H9 (cell line): ENCODE measurements at regions not wholly inside any gene's neighbourhood (a gene's known extent, or its start where the extent isn't known, plus 50 kb on each side); places are given as distances from the start of the nearest gene placed in this dataset.

Experiments used
- DNase-seq: peaks from one replicate; pipeline ENCODE4 v3.0.0-alpha.2; 2017
- H2AFZ ChIP-seq: one replicate; pipeline ENCODE4 v1.6.1; 2013; ENCODE audit warnings: mild to moderate bottlenecking, low read length, control low read depth, moderate library complexity
- H2AK5ac ChIP-seq: 2 replicates; pipeline ENCODE4 v1.6.1; 2013; ENCODE audit warnings: low read length, control low read depth, mixed read lengths; ENCODE audit not compliant: insufficient read length
- H2BK120ac ChIP-seq: one replicate; pipeline ENCODE4 v1.6.1; 2013; ENCODE audit warnings: low read depth, mild to moderate bottlenecking, low read length, control low read depth, inconsistent platforms; ENCODE audit not compliant: poor library complexity, severe bottlenecking
- H2BK12ac ChIP-seq: 2 replicates; pipeline ENCODE4 v1.6.1; 2013; ENCODE audit warnings: low read length, control low read depth, mixed read lengths, low read depth; ENCODE audit not compliant: insufficient read length
- H2BK15ac ChIP-seq: 2 replicates; pipeline ENCODE4 v1.6.1; 2013; ENCODE audit warnings: low read depth, low read length, control low read depth
- H2BK20ac ChIP-seq: one replicate; pipeline ENCODE4 v1.6.1; 2013; ENCODE audit warnings: low read depth, mild to moderate bottlenecking, low read length, control low read depth, inconsistent platforms; ENCODE audit not compliant: poor library complexity, severe bottlenecking
- H2BK5ac ChIP-seq: 2 replicates; pipeline ENCODE4 v1.6.1; 2013; ENCODE audit warnings: low read length, control low read depth, mixed read lengths; ENCODE audit not compliant: insufficient read length
- H3K14ac ChIP-seq: 2 replicates; pipeline ENCODE4 v1.6.1; 2013; ENCODE audit warnings: low read length, control low read depth; ENCODE audit not compliant: insufficient read depth
- H3K18ac ChIP-seq: 2 replicates; pipeline ENCODE4 v1.6.1; 2013; ENCODE audit warnings: low read depth, mild to moderate bottlenecking, mixed read lengths, low read length, control low read depth; ENCODE audit not compliant: insufficient read length
- H3K23ac ChIP-seq: 2 replicates; pipeline ENCODE4 v1.6.1; 2013; ENCODE audit warnings: low read length, control low read depth, mixed read lengths, low read depth; ENCODE audit not compliant: insufficient read length
- H3K23me2 ChIP-seq: 2 replicates; pipeline ENCODE4 v1.6.1; 2013; ENCODE audit warnings: low read depth, mild to moderate bottlenecking, mixed read lengths, low read length, control low read depth; ENCODE audit not compliant: insufficient read length, poor library complexity, severe bottlenecking
- H3K27ac ChIP-seq: 2 replicates; pipeline ENCODE4 v1.5.1; 2013; ENCODE audit warnings: low read length, control low read depth, mixed read lengths, low read depth; ENCODE audit not compliant: insufficient read length
- H3K27me3 ChIP-seq: 2 replicates; pipeline ENCODE4 v1.6.1; 2013; ENCODE audit warnings: low read length, control low read depth, inconsistent platforms; ENCODE audit not compliant: insufficient read depth
- H3K4ac ChIP-seq: 2 replicates; pipeline ENCODE4 v1.6.1; 2013; ENCODE audit warnings: low read depth, mild to moderate bottlenecking, control low read depth, inconsistent platforms, low read length, moderate library complexity
- H3K4me1 ChIP-seq: 2 replicates; pipeline ENCODE4 v1.6.1; 2013; ENCODE audit warnings: low read length, control low read depth, inconsistent platforms; ENCODE audit not compliant: insufficient read depth
- H3K4me2 ChIP-seq: 2 replicates; pipeline ENCODE4 v1.6.1; 2013; ENCODE audit warnings: low read length, control low read depth, mixed read lengths; ENCODE audit not compliant: insufficient read length, insufficient read depth
- H3K56ac ChIP-seq: 2 replicates; pipeline ENCODE4 v1.6.1; 2013; ENCODE audit warnings: low read depth, mild to moderate bottlenecking, mixed read lengths, low read length, control low read depth; ENCODE audit not compliant: insufficient read length
- H3K79me1 ChIP-seq: 2 replicates; pipeline ENCODE4 v1.6.1; 2013; ENCODE audit warnings: low read depth, mild to moderate bottlenecking, moderate library complexity, low read length, control low read depth, inconsistent platforms; ENCODE audit not compliant: insufficient read depth, poor library complexity, severe bottlenecking
- H3K79me2 ChIP-seq: 2 replicates; pipeline ENCODE4 v1.6.1; 2013; ENCODE audit warnings: low read length, control low read depth, inconsistent platforms; ENCODE audit not compliant: insufficient read depth
- H3K9ac ChIP-seq: 2 replicates; pipeline ENCODE4 v1.6.1; 2013; ENCODE audit warnings: low read length, control low read depth, mixed read lengths; ENCODE audit not compliant: insufficient read length; ENCODE audit errors: extremely low read depth
- H3K9me3 ChIP-seq: one replicate; pipeline ENCODE4 v1.6.1; 2013; ENCODE audit warnings: low read depth, low read length, inconsistent platforms; ENCODE audit not compliant: control insufficient read depth
- H3T11ph ChIP-seq: one replicate; pipeline ENCODE4 v1.6.1; 2013; ENCODE audit warnings: mild to moderate bottlenecking, low read length, control low read depth, inconsistent platforms
- H4K20me1 ChIP-seq: one replicate; pipeline ENCODE4 v1.6.1; 2013; ENCODE audit not compliant: control insufficient read depth, insufficient read length, insufficient read depth
- H4K5ac ChIP-seq: 2 replicates; pipeline ENCODE4 v1.6.1; 2013; ENCODE audit warnings: low read depth, mild to moderate bottlenecking, mixed read lengths, low read length, control low read depth; ENCODE audit not compliant: insufficient read length
- H4K8ac ChIP-seq: replicated peaks from 2 replicates; pipeline ENCODE4 v1.6.1; 2013; ENCODE audit warnings: low read length, control low read depth, mixed read lengths, low read depth; ENCODE audit not compliant: insufficient read length
- H4K91ac ChIP-seq: 2 replicates; pipeline ENCODE4 v1.6.1; 2013; ENCODE audit warnings: low read depth, mild to moderate bottlenecking, moderate library complexity, mixed read lengths, low read length, control low read depth; ENCODE audit not compliant: insufficient read length
- H3K27ac Mint-ChIP-seq, 3 experiments: 2 replicates in 2 of 3; 3 replicates in 1 of 3; pipeline ENCODE4 v1.8.0; 2020 to 2021; ENCODE audit warnings: mixed read lengths in 3 of 3, mild to moderate bottlenecking in 1 of 3, moderate library complexity in 1 of 3
- H3K27me3 Mint-ChIP-seq: 2 replicates; pipeline ENCODE4 v1.8.0; 2021; ENCODE audit warnings: low read depth, mild to moderate bottlenecking, moderate library complexity, mixed read lengths
- H3K36me3 Mint-ChIP-seq, 3 experiments: 2 replicates in 2 of 3; 3 replicates in 1 of 3; pipeline ENCODE4 v1.8.0; 2020 to 2021; ENCODE audit warnings: low read depth in 3 of 3, mixed read lengths in 3 of 3; ENCODE audit not compliant: insufficient read depth in 1 of 3
- H3K4me1 Mint-ChIP-seq, 2 experiments: 2 replicates each; pipeline ENCODE4 v1.8.0; 2020; ENCODE audit warnings: mixed read lengths in 2 of 2
- H3K4me3 Mint-ChIP-seq, 2 experiments: 2 replicates in 1 of 2; 3 replicates in 1 of 2; pipeline ENCODE4 v1.8.0; 2020 to 2021; ENCODE audit warnings: mild to moderate bottlenecking in 2 of 2, mixed read lengths in 2 of 2, moderate library complexity in 1 of 2
- H3K9me3 Mint-ChIP-seq, 2 experiments: 2 replicates in 1 of 2; 3 replicates in 1 of 2; pipeline ENCODE4 v1.8.0; 2020; ENCODE audit warnings: mild to moderate bottlenecking in 2 of 2, mixed read lengths in 2 of 2, moderate library complexity in 1 of 2
- CTCF ChIP-seq: fragments of 200-600 bp; sonication (generic); conservative IDR thresholded peaks from 3 replicates; pipeline ENCODE4 v1.8.0; 2021; ENCODE audit warnings: antibody characterized with exemption, mild to moderate bottlenecking
- WGBS: extraction: QIAGEN DNeasy Blood & Tissue Kit; methylation state at CpG from one replicate; pipeline ENCODE4 v1.1.7; 2013; ENCODE audit warnings: missing lambda C conversion rate, low lambda C conversion rate, mixed read lengths; ENCODE audit not compliant: insufficient read length; ENCODE audit errors: extremely low coverage; 5-methylcytosine and 5-hydroxymethylcytosine counted together

- H3K9me3 Mint-ChIP-seq = peaks cover 12 to 14% of the 10 kb centered on the region in 2 experiments
- TF ChIP-seq CTCF = no peak
These were observed 256.9 kb downstream of the POM121L12 start for GRCh38 chr7:53292341-53292740.

More at GRCh38 chr7:53292341-53292740, 256.9 kb downstream of the POM121L12 start:
- Histone ChIP-seq H3K79me2 (no peaks in the 10 kb centered on the region), H4K91ac (no peak overlapping the region), H2AFZ (no peak overlapping the region), H3K27ac (no peak overlapping the region), H2BK5ac (no peak overlapping the region), H3K79me1 (no peaks in the 10 kb centered on the region), H3K4me1 (no peaks in the 10 kb centered on the region), H3K4ac (no peak overlapping the region), H4K20me1 (no peaks in the 10 kb centered on the region), H3K4me2 (no peak overlapping the region), H4K5ac (no peak overlapping the region), H2BK15ac (no peak overlapping the region), H4K8ac (no peak overlapping the region), H3K18ac (no peak overlapping the region), H3K14ac (no peak overlapping the region), H3K9ac (no peak overlapping the region), H3K27me3 (no peaks in the 10 kb centered on the region), H3T11ph (no peak overlapping the region), H2BK120ac (no peak overlapping the region), H2BK20ac (no peak overlapping the region), H3K56ac (no peak overlapping the region), H3K9me3 (no peaks in the 10 kb centered on the region), H3K23me2 (no peaks in the 10 kb centered on the region), H3K23ac (no peak overlapping the region), H2BK12ac (no peak overlapping the region), H2AK5ac (no peak overlapping the region)
- Mint-ChIP-seq H3K36me3 (peaks cover 5 to 15% (median 7%) of the 10 kb centered on the region in 3 experiments; a peak in 6 of 7 replicates), H3K4me3 (no peak overlapping the region), H3K27ac (no peak overlapping the region), H3K27me3 (0 out of 2 replicates have a peak, but pooled peaks cover 1% of the 10 kb centered on the region), H3K4me1 (peaks cover 2 to 8% of the 10 kb centered on the region in 2 experiments; a peak in 2 of 4 replicates)
- no peak for DNase-seq
- WGBS = 100% methylated on average over 1 of the region's 4 CpGs
